ENCODE measurements at regions not wholly inside any gene's neighbourhood (a gene's known extent, or its start where the extent isn't known, plus 50 kb on each side); places are given as distances from the start of the nearest gene placed in this dataset.

DNA sequence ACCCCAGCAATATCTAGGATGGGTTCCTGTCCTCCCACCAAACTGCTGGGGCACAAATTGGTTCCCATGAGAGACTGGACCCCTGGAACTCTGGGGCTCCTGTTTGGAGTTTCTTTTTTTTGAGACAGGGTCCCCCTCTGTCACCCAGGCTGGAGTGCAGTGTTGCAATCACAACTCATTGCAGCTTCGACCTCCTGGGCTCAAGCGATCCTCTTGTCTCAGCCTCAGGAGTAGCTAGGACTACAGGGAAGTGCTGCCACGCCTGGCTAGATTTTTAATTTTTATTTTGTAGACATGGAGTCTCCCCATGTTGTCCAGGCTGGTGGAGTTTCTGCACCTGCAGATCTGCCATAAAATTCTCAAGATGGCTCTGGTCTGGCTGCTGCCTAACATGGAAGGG is 56.3 kb upstream of the BRD7 start:
- TF ChIP-seq ZSCAN20 (CRISPR knock-in tag; IDR thresholded peaks at IDR 0.05) (no peak), POLR2A (IDR thresholded peaks at IDR 0.05; ENCODE audit: low read length) (no peak), RNF2 (IDR thresholded peaks at IDR 0.05; ENCODE audit: borderline replicate concordance, low read depth) (no peak), EHMT2 (IDR thresholded peaks at IDR 0.05; ENCODE audit: low read depth) (no peak), ZNF302 (CRISPR knock-in tag; IDR thresholded peaks at IDR 0.05) (no peak)
- TF ChIP-seq, protein P1, sequence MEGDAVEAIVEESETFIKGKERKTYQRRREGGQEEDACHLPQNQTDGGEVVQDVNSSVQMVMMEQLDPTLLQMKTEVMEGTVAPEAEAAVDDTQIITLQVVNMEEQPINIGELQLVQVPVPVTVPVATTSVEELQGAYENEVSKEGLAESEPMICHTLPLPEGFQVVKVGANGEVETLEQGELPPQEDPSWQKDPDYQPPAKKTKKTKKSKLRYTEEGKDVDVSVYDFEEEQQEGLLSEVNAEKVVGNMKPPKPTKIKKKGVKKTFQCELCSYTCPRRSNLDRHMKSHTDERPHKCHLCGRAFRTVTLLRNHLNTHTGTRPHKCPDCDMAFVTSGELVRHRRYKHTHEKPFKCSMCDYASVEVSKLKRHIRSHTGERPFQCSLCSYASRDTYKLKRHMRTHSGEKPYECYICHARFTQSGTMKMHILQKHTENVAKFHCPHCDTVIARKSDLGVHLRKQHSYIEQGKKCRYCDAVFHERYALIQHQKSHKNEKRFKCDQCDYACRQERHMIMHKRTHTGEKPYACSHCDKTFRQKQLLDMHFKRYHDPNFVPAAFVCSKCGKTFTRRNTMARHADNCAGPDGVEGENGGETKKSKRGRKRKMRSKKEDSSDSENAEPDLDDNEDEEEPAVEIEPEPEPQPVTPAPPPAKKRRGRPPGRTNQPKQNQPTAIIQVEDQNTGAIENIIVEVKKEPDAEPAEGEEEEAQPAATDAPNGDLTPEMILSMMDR (IDR thresholded peaks at IDR 0.05): no peak
- TF ChIP-seq, protein P2, sequence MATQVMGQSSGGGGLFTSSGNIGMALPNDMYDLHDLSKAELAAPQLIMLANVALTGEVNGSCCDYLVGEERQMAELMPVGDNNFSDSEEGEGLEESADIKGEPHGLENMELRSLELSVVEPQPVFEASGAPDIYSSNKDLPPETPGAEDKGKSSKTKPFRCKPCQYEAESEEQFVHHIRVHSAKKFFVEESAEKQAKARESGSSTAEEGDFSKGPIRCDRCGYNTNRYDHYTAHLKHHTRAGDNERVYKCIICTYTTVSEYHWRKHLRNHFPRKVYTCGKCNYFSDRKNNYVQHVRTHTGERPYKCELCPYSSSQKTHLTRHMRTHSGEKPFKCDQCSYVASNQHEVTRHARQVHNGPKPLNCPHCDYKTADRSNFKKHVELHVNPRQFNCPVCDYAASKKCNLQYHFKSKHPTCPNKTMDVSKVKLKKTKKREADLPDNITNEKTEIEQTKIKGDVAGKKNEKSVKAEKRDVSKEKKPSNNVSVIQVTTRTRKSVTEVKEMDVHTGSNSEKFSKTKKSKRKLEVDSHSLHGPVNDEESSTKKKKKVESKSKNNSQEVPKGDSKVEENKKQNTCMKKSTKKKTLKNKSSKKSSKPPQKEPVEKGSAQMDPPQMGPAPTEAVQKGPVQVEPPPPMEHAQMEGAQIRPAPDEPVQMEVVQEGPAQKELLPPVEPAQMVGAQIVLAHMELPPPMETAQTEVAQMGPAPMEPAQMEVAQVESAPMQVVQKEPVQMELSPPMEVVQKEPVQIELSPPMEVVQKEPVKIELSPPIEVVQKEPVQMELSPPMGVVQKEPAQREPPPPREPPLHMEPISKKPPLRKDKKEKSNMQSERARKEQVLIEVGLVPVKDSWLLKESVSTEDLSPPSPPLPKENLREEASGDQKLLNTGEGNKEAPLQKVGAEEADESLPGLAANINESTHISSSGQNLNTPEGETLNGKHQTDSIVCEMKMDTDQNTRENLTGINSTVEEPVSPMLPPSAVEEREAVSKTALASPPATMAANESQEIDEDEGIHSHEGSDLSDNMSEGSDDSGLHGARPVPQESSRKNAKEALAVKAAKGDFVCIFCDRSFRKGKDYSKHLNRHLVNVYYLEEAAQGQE (IDR thresholded peaks at IDR 0.05): no peak
